Heart left ventricle (tissue), 13 donors: ENCODE measurements at regions not wholly inside any gene's neighbourhood (a gene's known extent, or its start where the extent isn't known, plus 50 kb on each side); places are given as distances from the start of the nearest gene placed in this dataset.

Source experiments
- CTCF ChIP-seq, 12 donors: fragments of 200-600 bp; sonication (generic) in 4 of 12; IDR thresholded peaks; one replicate each; pipeline versions ENCODE4 v1.5.0 to v1.8.0; 2018 to 2022; ENCODE audit warnings: antibody characterized with exemption in 12 of 12, mild to moderate bottlenecking in 5 of 12
- POLR2A ChIP-seq, 2 donors: fragments of 450-650 bp; IDR thresholded peaks; one replicate each; pipeline ENCODE4 v1.6.1; 2017; ENCODE audit warnings: antibody characterized with exemption in 2 of 2, mild to moderate bottlenecking in 2 of 2, moderate library complexity in 2 of 2
- donor health status: ischemic (EF 13 %, LVEDD 7.1; RV severe dilation, severe dysfunction).
- donor health status: DM: no; HTN: yes; CAD: no.
- donor health status: DM: no; HTN: no; CAD: no.
- donor health status: ischemic (EF 25% LVEDD 6.9; RV normal size, moderate dysfunction).
- donor health status: ischemic (EF 25% LVEDD 5.7; RV mildly dilated, moderate dysfunction).
- donor health status: ischemic (EF 35%, LVEDD 5.7; RV mildly dilated, moderate dysfunction).
- donor health status: nonischemic (EF 11% LVEDD 7.7; RV severe dilation, severe dysfunction).
- donor health status: DM: yes; HTN: yes; CAD: no.
- donor health status: PGD.
- donor health status: ischemic (EF 29% LVEDD 5.4; RV normal size, mild dysfunction).
- donor health status: nonischemic (EF 23%, LVEDD 6.1; RV moderate dilation, normal function).

GRCh38 chr2:57146951-57147350, 899.7 kb upstream of the VRK2 start:
- no peak for TF ChIP-seq CTCF (IDR thresholded peaks at IDR 0.05)
- TF ChIP-seq POLR2A (IDR thresholded peaks at IDR 0.05): no peak
